NCI-H2171 treated with DMSO at 0.1 percent for 48 hours (cell line): ENCODE measurements at regions not wholly inside any gene's neighbourhood (a gene's known extent, or its start where the extent isn't known, plus 50 kb on each side); places are given as distances from the start of the nearest gene placed in this dataset.
"Not testable (repeated sequence)": the region's sequence is repeated elsewhere in the genome, so short reads cannot be mapped to it uniquely, and the experiment has no call there.

Experiments
- DNase-seq: peaks from one replicate; lab custom pipeline; 2025; lab: John Stamatoyannopoulos, UW

- no peak for DNase-seq
These were observed 729.8 kb downstream of the PRELID2 start for GRCh38 chr5:145105384-145105783.

GRCh38 chr5:145104106-145104505, 731.0 kb downstream of the PRELID2 start:
- no peak for DNase-seq

GRCh38 chr5:145101246-145101645, 733.9 kb downstream of the PRELID2 start:
- no peak for DNase-seq

GRCh38 chr5:145090115-145090514, 745.0 kb downstream of the PRELID2 start:
- no peak for DNase-seq

- DNase-seq = no peak
These were observed 750.3 kb downstream of the PRELID2 start for GRCh38 chr5:145084834-145085233.

GRCh38 chr5:145077028-145077427, 758.1 kb downstream of the PRELID2 start:
- DNase-seq = no peak

- no peak for DNase-seq
These were observed 759.1 kb downstream of the PRELID2 start for GRCh38 chr5:145076040-145076439.

- DNase-seq = peak; percentile 23
These were observed 762.3 kb downstream of the PRELID2 start for GRCh38 chr5:145072889-145073288.

GRCh38 chr5:145068721-145069120, 766.4 kb downstream of the PRELID2 start:
- peak; percentile 16 for DNase-seq

GRCh38 chr5:145062280-145063062, 772.7 kb downstream of the PRELID2 start:
- no peak for DNase-seq

GRCh38 chr5:145056800-145057199, 778.3 kb downstream of the PRELID2 start:
- DNase-seq = no peak

GRCh38 chr5:145050181-145050580, 785.0 kb downstream of the PRELID2 start:
- DNase-seq = no peak

GRCh38 chr5:145044970-145045369, 790.2 kb downstream of the PRELID2 start:
- DNase-seq = no peak

- DNase-seq = no peak
These were observed 806.5 kb downstream of the PRELID2 start for GRCh38 chr5:145028626-145029025.

GRCh38 chr5:145027286-145027685, 807.9 kb downstream of the PRELID2 start:
- DNase-seq = no peak

- DNase-seq = no peak
These were observed 809.4 kb downstream of the PRELID2 start for GRCh38 chr5:145025775-145026174.

- no peak for DNase-seq
These were observed 820.0 kb downstream of the PRELID2 start for GRCh38 chr5:145015146-145015545.

GRCh38 chr5:145014109-145014508, 821.0 kb downstream of the PRELID2 start:
- DNase-seq = no peak

- DNase-seq = no peak
These were observed 824.3 kb downstream of the PRELID2 start for GRCh38 chr5:145010834-145011233.

GRCh38 chr5:145008876-145009530, 826.1 kb downstream of the PRELID2 start:
- DNase-seq = no peak

- DNase-seq = not testable (repeated sequence)
These were observed 823.7 kb downstream of the KCTD16 start for GRCh38 chr5:144994356-144994755.

GRCh38 chr5:144983101-144983500, 812.4 kb downstream of the KCTD16 start:
- DNase-seq = no peak

- DNase-seq = no peak
These were observed 809.0 kb downstream of the KCTD16 start for GRCh38 chr5:144979516-144980264.
